ENCODE measurements at regions not wholly inside any gene's neighbourhood (a gene's known extent, or its start where the extent isn't known, plus 50 kb on each side); places are given as distances from the start of the nearest gene placed in this dataset.

DNA sequence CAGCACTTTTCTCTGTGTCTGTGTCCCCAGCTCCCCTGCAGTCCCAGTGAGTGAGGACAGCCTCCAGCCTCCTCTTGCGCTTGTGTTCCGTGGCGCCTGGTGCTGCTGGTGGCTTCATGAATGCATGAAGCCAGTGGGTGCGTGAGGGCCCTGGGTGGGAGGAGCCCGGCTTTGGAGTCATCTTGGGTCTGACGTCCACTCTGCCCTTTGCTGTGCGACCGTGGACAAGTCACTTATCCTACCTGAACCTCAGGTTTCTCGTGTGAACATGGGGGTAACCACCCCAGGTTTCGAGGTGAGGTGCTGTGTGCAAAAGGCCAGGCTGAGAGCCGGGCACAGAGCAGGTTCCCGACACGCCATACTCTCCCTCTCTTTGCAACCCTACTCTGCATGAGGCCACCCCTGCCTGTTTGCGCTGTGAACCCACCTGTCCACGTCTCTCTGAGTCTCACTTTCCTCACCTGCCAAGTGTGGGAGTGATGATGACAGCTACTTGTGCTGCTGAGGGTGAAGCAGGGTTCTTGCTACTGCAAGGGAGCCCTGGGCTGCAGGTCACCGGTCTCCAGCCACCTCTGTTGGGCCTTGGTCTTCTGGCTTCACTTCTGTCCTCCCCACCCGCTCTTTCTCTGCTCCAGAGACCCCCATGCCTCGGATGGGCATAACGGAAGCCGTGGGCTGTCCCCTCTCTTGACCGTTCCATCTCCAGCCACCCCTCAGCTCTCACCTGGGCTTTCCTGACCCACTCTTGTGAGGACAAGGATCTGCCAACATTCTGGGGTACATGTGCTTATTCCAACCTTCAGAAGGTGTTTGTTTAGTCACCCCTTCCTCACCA, 537.6 kb downstream of the TBC1D22A start:
- no peak for DNase-seq

DNA sequence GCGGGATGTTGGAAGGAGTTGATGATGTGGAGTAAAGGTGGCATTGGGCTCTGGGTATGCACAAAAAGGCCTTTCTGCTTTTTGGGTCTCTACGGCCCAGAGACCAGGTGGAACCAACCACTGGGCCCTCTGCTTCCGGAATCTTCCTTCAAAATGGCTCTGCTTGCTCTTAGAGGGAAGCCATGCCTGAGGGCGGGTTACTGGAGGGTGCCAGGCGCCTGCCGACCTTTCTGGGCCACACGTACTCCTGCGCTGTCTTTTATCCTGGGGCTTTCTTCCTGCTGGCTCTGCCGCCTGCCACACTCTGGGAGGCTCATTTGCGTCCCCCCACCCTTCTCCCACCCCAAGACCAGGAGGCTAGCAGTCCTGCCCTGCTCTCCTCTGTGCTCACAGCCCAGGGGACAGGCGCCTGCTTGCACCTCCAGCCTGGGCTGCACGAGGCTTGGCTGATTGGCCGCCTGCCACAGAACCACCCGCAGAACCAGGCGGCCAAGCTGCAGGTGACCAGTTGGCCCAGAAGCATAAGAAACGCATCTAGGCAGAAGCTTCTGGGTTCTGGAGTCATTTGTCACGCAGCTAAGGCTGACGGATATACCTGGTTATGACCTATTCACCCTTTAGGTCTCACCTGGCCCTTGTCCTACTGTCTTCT, 536.9 kb downstream of the TBC1D22A start:
- no peak for DNase-seq

DNA sequence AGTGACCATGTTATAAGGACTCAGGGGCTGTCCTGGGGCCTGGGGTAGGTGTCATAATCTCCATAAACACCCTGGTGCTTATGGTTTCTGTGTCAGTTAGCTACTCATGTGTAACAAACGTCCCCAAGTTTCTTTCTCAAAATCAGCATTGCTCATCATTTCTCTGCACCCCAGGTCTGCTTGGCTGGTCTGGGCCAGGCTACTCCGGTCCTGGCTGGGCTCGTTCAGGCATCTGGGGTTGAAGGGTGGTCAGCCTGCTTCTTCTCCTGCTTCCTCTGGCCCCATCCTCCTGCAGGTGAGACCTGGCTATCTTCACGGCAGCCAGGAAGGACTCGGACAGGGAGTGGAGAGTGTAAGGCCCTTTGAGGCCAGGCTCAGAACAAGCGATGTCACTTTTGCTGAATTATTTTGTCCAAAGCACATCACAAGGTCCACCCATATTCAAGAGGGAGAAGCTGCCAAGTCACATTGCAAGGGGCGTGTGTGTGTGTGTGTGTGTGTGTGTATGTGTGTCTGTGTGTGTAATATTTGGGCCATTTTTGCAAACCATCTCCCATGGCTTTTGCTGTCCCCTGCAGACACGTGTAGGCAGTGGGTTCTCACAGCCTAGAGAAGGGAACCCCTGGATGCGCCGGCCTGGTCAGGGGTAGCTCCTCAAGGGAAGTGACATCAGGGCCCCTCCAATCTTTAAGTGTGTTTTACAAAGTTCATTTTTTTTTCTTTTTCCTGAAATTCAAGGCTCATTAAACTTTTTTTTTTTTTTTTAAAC, 535.8 kb downstream of the TBC1D22A start:
- DNase-seq = no peak

DNA sequence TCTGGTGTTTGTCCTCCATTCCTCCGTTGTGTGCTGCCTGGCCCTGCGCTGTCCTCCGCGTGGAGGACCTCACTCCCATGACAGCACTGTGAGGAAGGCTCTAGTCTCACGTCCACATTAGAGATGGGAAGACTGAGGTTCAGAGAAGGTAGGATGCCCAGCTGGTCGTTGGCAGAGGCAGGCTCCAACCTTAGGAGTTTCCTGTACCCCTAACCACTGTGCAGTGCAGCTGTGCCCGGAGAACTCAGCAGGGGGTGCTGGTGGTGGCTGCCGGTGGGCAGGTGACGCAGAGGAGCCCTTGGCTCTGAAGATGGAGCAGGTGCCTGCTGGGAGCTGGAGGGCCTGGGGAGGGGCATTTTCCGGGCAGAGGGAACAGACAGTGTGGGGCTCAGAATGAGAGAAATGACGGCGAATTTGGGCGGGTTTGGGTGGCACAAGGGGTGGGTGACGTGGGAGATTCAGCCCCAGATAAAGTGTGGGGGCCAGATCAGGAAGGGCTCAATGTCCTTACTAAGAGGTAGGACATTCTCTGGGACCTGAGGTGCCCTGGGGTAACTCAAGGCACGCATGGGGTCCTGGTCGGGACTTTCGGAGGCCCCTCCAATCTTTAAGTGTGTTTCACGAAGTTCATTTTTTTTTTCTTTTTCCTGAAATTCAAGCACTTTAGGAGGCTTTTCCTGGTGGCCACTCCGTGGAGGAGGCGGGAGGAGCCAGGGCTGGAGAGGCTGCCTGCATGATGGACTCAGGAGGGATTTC, 535.0 kb downstream of the TBC1D22A start:
- DNase-seq = no peak

DNA sequence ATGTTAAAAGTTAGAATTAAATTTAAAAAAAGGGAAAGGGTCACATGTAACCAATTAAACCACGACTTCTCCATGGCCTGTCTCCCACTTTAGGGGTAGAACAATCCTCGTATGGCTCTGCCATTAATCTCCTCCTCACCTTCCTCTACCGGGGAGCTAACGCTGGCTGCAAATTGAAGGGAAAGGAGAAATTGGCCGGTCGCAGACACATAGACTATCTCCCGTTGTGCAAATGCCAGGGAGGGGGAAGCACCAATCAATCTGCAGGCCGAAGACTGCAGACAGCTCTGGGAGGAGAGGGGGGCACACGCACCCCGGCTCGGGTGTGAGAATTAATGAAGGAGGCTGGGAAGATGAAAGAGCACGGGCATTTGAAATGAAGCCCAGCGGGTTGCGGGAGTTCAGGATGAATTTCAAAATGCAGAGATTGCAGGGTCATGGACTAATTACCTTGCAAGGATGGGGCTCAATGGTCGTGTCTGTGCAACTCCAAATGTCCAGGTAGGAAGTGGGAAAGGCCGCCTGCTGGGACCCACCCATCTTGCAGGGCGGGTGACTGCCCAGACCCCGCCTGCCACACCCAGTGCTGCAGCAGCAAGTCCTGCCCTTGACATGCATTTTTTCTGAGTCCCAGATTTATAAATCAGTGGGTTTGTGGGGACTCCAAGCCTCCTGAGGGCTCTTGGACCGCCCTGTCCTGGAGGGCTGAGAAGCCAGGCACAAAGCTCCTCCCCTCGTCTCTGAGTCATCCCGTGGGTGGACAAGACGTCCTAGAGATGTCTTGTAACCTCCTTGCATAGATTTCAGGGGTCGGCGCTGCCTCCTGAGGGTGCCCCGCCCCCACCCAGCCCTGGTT, 534.2 kb downstream of the TBC1D22A start:
- no peak for DNase-seq

DNA sequence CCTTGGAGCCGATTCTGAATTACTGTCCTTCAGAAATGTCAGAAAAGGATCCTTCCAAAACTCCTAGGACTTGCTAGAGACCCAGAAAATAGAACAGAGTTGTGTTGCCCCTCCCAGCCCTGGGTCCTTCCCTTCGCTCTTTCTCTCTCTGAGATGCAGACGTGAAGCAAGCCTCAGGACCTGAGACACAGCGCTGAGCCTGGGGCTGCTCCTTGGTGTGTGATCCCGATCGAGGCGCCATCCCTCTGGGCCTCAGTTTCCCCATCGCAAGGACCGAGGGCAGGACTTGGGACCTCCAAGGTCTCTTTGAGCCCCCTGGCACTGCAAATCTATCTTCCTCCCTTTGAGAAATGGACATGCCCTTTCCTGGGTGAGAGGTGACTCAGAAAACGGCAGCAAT, 533.5 kb downstream of the TBC1D22A start:
- no peak for DNase-seq

DNA sequence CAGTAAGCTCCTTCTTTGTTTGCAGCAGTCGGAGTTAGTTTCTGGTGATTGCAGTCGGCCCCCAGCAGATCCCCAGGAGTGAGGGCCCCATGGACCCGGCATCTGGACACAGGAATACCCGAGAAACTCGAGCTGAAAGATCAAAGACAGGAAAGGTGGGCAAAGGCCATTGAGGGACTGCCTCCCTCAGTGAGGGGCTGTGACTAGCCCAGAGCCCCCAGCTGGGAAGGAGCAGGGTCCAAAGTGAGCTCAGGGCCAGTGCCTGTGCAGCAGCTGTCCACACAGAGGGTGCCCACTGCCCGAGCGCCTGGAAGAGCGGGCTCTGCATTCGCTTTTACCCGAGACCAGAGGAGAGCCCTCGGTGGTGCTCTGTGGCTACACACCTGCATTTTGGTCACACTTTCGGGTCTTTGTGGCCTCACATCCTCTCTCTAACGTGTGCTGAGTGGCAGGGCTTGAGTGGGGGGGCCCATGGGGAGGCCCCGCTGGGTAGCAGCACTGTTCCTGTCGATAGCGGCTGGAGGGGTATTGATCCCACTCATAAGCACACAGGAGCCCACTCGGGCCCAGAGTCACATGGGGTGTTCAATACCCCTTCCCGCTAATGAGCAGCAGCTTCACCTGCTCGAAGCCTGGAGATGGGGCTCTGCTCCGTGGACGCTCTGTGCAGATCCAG, 532.9 kb downstream of the TBC1D22A start:
- no peak for DNase-seq

DNA sequence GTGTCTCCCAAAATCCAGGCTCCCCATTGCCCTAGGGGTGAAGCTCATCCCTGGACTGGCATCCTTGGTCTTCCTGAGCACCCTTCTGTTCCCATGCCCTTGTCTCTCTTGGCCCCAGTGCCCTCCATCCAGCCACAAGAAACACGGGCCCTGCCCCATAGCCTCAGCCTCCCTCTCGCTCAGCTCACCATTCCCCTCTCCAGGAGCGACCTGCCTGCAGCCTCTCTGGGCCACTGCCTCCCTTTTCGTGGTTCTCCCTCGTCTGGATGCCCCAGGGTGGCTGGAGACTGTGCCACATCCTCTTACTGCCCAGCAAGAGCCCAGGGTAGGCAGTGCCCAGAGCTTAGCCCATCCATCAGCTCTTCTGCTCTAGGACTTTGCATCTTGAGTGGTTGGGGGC, 532.1 kb downstream of the TBC1D22A start:
- no peak for DNase-seq

DNA sequence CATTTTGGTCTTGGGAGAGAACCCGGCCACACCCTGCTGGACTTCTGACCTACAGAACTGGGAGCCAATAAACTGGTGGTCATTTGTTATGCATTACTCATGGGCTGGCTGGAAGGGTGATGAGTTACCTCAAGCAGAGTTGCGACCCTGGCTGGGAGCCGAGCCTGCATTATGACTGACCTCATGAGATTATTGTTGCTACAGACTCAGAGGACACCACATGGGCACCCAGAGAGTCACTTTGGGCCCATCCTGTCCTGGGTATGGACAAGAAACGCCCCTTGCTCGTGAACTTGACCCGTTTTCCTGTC, 531.7 kb downstream of the TBC1D22A start:
- no peak for DNase-seq

DNA sequence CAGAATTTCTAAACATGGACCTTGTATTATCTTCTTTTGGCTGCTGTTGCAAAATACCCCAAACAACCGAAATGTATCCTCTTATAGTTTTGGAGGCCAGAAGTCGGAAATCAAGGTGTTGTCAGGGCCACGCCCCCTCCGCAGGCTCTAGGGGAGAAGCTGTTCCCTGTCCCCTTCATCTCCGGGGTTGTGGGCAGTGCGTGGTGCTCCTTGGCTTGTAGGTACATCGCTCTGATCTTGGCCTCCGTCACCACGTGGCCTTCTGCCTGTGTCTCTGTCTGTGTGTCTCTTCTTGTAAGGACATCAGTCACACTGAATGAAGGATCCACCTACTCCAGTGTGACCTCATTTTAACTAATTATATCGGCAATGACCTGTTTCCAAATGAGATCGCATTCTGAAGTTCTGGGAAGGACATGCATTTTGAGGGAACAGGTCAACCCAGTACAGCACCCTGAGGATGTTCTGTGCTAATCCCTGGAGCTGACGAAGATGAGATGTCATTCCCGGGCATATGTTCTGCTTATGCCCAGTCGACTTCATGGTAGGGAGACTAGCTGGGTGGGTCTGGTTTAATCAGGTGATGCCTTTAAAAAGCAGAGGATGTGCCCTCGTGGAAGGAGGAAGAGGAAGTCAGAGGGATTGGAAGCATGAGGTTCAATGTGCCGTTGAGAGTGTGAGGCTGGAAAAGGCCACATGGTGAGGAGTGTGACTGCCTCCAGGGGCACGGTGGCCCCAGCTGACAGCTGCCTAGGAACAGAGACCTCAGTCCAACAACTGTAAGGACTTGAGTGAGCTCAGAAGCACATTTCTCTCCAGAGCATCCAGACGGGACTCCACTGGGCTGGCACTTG, 531.1 kb downstream of the TBC1D22A start:
- no peak for DNase-seq

DNA sequence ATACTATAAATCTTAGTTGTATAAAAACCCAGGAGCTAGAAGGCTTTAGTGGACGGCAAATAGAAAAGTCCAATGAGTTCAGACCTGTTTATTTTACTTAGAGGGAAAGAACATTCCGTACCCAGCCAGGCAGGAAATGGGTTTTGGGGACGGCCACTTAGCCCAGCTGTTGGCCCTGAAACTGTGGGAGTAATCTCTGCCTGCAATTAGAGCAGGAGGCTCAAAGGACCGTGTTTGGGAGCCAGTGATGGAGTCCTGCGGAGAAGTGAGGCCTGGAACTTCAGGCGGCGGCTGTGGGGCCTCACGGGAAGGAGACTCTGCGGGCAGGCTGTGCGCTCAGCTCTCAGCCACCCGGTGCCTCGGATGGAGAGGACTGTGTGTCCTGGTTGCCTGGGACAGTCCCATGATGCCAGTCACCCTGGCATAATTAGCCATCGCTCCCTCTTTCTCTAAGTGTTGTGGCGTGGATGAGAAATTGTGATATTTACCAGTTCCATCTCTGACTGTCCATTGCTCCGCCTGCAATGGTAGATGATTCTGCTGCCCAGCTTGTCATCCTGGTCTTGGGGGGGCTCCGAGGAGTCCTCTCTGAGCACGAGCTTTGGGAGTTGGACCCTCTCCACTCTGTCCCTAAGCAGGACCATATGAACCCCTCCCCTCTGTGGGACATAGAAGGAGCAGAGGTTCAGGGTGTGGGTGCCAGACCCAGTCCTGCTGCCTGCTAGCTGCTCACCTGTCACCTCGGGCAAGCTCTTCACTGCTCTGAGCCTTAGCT, 530.3 kb downstream of the TBC1D22A start:
- DNase-seq = no peak

DNA sequence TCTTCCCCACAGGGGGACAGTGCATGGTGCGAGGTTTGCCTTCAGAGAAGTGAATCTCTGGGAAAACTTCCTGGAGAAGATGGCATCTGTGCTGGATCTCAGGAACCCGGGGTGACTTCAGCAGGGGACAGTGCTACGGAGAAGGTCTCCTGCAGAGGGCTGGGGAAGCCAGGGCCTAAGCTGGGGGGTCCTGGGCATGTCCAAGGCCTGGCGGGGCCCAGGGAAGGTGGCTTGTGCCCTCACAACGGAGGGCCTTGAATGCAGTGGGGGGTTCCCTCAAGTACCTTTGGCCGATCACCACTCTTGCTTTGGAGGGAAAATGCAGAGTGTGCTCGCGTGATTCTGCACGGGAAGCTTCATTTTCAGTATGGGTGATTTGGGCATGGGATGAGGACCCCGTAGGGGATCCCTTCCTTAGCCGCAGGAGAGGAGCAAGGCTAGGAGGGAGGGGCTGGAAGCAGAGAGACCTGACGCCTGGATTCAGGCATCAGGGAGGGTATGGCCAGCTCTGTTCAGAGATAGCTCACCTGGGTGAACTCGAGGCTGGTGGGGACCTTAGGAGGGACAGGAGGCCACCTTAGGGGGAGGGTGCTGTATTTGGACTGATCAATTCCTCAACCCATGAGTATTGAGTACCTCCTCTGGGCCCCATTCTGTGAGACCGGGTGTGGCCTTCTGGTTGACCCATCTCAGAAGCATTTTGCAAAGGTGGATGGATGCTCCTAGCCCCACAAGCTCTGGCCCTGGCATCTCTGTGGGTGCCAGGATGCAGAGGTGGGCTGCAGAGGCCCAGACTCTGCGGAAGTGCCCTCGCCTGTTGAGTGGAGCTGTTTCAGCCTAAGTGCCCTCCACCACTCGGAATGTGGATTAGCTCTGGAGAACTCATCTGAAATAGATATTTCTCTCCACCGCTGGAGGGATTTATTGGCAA, 529.4 kb downstream of the TBC1D22A start:
- DNase-seq = no peak

DNA sequence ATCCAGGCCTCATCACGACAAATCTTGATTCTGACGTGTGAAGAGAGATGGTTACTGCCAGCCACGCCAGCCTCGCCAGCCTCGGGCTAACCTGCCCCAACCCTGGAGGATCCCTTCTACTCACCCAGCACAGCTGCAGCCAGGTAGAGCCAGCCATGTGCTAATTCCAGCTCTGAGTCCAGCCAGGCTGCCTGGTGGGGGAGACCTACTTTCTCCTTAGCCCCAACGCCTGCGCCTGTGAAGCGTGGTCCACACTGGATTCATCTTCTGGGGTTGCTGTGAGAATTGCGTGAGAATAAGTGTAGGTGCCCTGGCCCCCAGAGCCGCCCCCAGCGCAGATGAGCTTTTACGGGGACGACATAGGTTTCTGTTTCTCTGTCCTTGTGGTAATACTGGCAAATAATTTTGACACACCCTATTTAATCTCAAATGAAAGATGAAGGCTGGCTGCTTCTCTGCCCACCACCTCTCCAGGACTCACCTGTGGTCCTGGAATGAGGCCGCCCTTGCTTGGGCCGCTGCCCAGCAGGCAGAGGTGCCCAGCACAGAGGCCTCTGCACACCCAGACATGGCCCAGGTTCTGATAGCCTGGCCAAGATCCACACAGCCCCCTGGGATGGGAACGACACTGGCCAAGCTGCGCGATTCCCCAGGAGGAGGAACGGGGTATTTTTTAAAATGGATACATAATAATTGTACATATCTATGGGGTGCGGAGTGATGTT, 528.4 kb downstream of the TBC1D22A start:
- no peak for DNase-seq

DNA sequence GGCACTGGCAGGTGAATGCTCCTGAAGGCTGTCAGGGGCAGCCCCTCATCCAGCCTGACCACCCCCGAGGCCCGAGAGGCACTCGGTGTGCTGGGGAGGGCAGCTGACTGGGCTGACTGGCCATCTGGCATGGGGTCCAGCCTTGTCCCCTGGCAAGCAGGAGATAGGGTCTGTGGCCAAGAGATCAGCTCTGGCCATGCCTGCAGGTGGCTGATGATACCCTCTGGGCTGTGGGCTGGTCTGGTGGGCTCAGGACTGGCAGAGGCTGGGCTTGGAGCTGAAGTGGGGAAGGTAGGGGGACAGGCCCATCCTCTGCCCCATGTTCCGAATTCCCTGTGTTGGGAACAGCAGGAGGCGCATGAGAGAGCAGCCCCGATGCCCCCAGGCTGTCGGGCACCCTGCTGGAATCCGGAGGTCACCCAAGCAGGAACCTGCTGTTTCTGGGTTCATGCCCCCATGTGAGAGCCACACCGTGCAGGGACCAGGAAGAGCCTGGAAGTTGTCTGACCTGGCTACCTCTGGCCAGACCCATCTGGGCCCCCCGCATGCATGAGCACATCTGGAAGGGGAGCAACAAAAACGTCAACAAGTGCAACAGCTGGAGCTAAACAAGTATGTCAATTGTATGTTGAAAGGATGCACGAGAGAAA, 527.0 kb downstream of the TBC1D22A start:
- no peak for DNase-seq

DNA sequence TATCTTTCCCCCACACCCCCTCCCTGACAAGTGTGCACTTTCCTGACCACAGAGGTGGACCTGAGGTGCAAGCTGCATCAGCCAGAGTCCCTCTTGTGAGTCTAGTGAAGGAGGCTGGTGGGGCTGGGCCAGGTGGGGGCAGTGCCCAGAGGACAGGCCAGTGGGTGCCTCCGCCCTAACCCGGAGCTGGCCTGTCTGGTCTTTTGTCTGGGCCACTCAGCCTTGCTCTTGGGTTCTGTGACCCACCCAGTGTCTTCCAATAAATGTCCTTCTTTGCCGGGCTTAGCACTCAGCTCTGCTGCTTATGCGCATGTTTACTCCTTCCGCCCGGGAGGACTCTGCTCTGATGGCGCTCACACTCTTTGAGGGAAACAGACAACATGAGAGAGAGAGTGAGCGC, 526.2 kb downstream of the TBC1D22A start:
- DNase-seq = no peak

DNA sequence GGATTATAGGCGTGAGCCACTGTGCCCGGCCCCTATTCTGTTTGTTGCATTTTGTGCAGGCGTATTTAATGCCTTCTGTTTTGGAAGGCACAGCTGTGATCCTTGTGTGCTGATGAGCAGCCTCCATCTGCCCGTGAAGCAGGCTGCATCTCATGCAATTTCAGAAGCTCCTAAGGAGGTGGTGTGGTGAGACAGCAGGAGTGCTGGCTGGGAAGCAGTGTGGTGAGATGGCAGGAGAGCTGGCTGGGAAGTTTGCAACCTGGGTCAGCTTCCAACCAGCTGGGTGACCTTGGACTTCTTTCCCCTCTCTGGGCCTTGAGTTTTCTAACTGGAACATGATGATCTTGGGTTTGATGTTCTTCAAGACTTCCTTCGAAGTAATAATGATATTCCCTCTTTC, 525.1 kb downstream of the TBC1D22A start:
- no peak for DNase-seq

DNA sequence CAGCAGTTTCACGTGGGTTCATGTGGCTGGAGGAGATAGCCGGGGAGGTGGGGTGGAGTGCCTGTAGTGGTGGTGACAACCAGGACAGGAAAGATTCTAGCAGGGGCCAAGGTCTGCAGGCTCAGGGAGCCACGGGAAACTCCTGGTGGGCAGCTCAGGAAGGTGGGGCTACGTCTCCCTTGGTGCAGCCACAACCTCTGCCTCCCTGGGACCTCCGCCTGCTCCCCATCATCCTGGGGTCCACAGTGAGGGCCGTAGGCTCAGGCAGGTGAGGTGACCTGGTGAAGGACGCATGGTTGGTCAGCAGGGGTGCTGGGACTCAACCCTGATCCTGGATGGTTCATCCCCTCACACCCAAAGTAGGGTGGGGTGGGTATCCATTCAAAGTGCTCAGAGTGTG, 524.1 kb downstream of the TBC1D22A start:
- DNase-seq = no peak

All from hematopoietic multipotent progenitor cell treated with erythropoietin and hydrocortisone succinate and interleukin-3 and kit ligand, for 4 days (in vitro differentiated cells).